GM23248 (cell line): ENCODE measurements at regions not wholly inside any gene's neighbourhood (a gene's known extent, or its start where the extent isn't known, plus 50 kb on each side); places are given as distances from the start of the nearest gene placed in this dataset.
A peak's percentile ranks its signal among the peaks of the same experiment; 100 is the strongest.

Source experiments
- DNase-seq: peaks from one replicate; pipeline ENCODE4 v3.0.0-alpha.2; 2015
- H2AFZ ChIP-seq: fragments of 200-600 bp; sonication (generic); 2 replicates; pipeline ENCODE4 v1.6.1; 2016; ENCODE audit warnings: antibody characterized with exemption
- H3F3A ChIP-seq: fragments of 200-600 bp; sonication (generic); 2 replicates; pipeline ENCODE4 v1.6.1; 2016; ENCODE audit warnings: mild to moderate bottlenecking, antibody characterized with exemption, mixed run types; ENCODE audit not compliant: insufficient read depth
- H3K27ac ChIP-seq: fragments of 200-600 bp; sonication (generic); 2 replicates; pipeline ENCODE4 v1.5.1; 2016; ENCODE audit warnings: mild to moderate bottlenecking
- H3K27me3 ChIP-seq: fragments of 200-600 bp; sonication (generic); replicated peaks from 2 replicates; pipeline ENCODE4 v1.6.1; 2016; ENCODE audit warnings: mild to moderate bottlenecking; ENCODE audit not compliant: insufficient read depth
- H3K36me3 ChIP-seq: fragments of 200-600 bp; sonication (generic); 2 replicates; pipeline ENCODE4 v1.6.1; 2016; ENCODE audit warnings: low read depth, mild to moderate bottlenecking
- H3K4me1 ChIP-seq: fragments of 200-600 bp; sonication (generic); 2 replicates; pipeline ENCODE4 v1.6.1; 2016; ENCODE audit warnings: mild to moderate bottlenecking; ENCODE audit not compliant: insufficient read depth
- H3K4me2 ChIP-seq: fragments of 200-600 bp; sonication (generic); one replicate; pipeline ENCODE4 v1.6.1; 2016; ENCODE audit warnings: mild to moderate bottlenecking; ENCODE audit not compliant: unreplicated experiment
- H3K4me3 ChIP-seq: fragments of 200-600 bp; sonication (generic); 2 replicates; pipeline ENCODE4 v1.5.1; 2016; ENCODE audit warnings: mild to moderate bottlenecking
- H3K79me2 ChIP-seq: fragments of 200-600 bp; sonication (generic); 2 replicates; pipeline ENCODE4 v1.6.1; 2016; ENCODE audit warnings: mild to moderate bottlenecking; ENCODE audit not compliant: insufficient read depth
- H3K9ac ChIP-seq: fragments of 200-600 bp; sonication (generic); 2 replicates; pipeline ENCODE4 v1.6.1; 2016; ENCODE audit warnings: mild to moderate bottlenecking
- H3K9me2 ChIP-seq: fragments of 200-600 bp; sonication (generic); 2 replicates; pipeline ENCODE4 v1.6.1; 2016; ENCODE audit warnings: mixed run types, mild to moderate bottlenecking, moderate library complexity; ENCODE audit not compliant: insufficient read depth
- H3K9me3 ChIP-seq: fragments of 200-600 bp; sonication (generic); one replicate; pipeline ENCODE4 v1.6.1; 2017; ENCODE audit warnings: low read depth
- H4K20me1 ChIP-seq: fragments of 200-600 bp; sonication (generic); 2 replicates; pipeline ENCODE4 v1.6.0; 2016; ENCODE audit not compliant: insufficient read depth
- EZH2 ChIP-seq: fragments of 200-600 bp; sonication (generic); IDR thresholded peaks from 2 replicates; pipeline ENCODE4 v1.6.1; 2018; ENCODE audit warnings: antibody characterized with exemption, mild to moderate bottlenecking; ENCODE audit not compliant: insufficient read depth, poor library complexity, severe bottlenecking
- EZH2phosphoT487 ChIP-seq: fragments of 200-600 bp; sonication (generic); IDR thresholded peaks from 2 replicates; pipeline ENCODE4 v1.6.1; 2018; ENCODE audit warnings: antibody characterized with exemption, moderate library complexity, mild to moderate bottlenecking, low read depth; ENCODE audit not compliant: insufficient read depth
- WGBS, 2 experiments: methylation state at CpG; one replicate each; pipeline ENCODE4 v1.1.6; 2015 to 2017; ENCODE audit warnings: low lambda C conversion rate in 2 of 2, low coverage in 1 of 2; ENCODE audit errors: missing lambda C conversion rate in 2 of 2; 5-methylcytosine and 5-hydroxymethylcytosine counted together
- in situ Hi-C: fragments of 300-500 bp; cut with MboI; formaldehyde crosslinking; loops from 2 replicates; pipeline ENCODE4 v1.15.0; 2020

DNA sequence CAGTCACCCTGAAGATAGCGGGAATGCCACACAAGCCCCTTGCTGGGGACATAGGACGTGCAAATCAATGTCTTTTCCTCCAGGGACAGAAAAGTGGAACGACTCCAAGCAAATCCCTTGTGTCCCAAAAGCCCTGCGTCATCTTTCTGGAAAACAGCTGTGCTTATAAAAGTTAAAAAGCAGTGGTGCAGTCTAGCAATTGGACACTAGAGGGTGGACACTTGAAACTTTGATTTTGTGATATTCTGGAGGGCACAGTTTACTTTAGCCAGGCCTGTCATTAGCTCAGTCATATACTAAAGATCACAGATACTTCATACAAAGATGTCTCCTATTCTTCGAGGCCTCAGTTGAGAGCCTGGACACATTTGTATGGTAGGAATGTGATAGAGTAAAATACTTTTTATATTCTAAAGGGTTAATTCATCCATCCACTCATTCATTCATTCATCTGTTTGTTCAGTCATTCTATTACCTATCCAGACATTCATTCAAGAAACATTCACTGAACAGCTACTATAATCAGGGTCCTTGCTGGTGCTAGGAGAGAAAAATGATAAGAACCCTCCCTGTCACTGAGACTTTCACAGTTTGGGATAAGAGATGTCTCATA lies 63.8 kb upstream of the ANKRD34C start:
- no peaks in the 10 kb centered on the region for H3K9me2 ChIP-seq
- no peaks in the 10 kb centered on the region for H3K4me1 ChIP-seq
- no peak overlapping the region for H3K9ac ChIP-seq
- WGBS, 2 experiments, result 11 to 15% methylated on average over 5 of the region's 5 CpGs
- no peak overlapping the region for H3K4me3 ChIP-seq
- H4K20me1 ChIP-seq, result no peaks in the 10 kb centered on the region
- H3K9me3 ChIP-seq, result no peaks in the 10 kb centered on the region
- no peak overlapping the region for H3K27ac ChIP-seq
- H2AFZ ChIP-seq, result no peak overlapping the region
- H3K27me3 ChIP-seq, result peaks cover 8% of the 10 kb centered on the region
- in situ Hi-C loops, result no loop called here
- H3F3A ChIP-seq, result no peaks in the 10 kb centered on the region
- TF ChIP-seq EZH2phosphoT487 (no peak), EZH2 (no peak)
- H3K4me2 ChIP-seq, result no peak overlapping the region
- no peaks in the 10 kb centered on the region for H3K79me2 ChIP-seq
- peak; percentile 49 for DNase-seq
- H3K36me3 ChIP-seq, result no peaks in the 10 kb centered on the region

GRCh38 chr15:79213650-79214049 lies 68.9 kb upstream of the ANKRD34C start:
- H3F3A ChIP-seq, result no peaks in the 10 kb centered on the region
- no peaks in the 10 kb centered on the region for H3K36me3 ChIP-seq
- in situ Hi-C loops, result no loop called here
- H3K27me3 ChIP-seq, result no peaks in the 10 kb centered on the region; the same call in 1 of the 2 replicates
- DNase-seq, result no peak
- TF ChIP-seq EZH2 (no peak), EZH2phosphoT487 (no peak)
- no peaks in the 10 kb centered on the region for H3K9me2 ChIP-seq
- H3K27ac ChIP-seq, result no peak overlapping the region
- no peaks in the 10 kb centered on the region for H3K79me2 ChIP-seq
- H3K4me1 ChIP-seq, result no peaks in the 10 kb centered on the region
- no peak overlapping the region for H2AFZ ChIP-seq
- H3K4me3 ChIP-seq, result no peak overlapping the region
- H4K20me1 ChIP-seq, result no peaks in the 10 kb centered on the region
- H3K9ac ChIP-seq, result no peak overlapping the region
- no peak overlapping the region for H3K4me2 ChIP-seq
- WGBS, 2 experiments, result 35 to 37% methylated on average over 3 of the region's 3 CpGs
- no peaks in the 10 kb centered on the region for H3K9me3 ChIP-seq

DNA sequence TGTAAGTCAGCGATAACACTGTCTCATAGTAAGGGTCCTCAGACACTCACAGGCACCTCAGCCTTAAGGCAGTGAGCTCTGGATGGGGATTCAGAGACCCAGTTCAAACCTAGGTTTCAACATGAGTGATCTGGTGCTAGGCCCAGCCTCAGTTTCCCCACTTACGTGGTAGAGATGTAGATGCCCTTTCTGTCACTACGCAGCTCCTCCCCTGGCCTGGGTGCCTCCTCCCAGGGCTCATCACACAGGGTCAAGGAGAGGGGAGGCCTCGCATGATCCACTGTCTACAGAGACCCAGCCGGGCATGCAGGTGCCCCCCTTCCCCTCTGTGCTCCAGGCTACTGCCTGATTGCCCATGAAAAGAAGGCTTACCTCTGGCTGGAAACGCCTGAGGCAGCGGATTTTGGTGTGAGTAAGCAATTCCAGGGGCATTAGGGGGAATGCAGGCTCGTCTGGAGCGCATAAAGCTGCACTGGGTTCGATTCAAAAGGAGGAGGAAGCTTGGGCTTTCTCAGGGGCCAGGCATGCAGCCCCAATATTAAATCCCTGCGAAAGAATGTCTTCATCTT lies 69.8 kb upstream of the ANKRD34C start:
- DNase-seq, result no peak
- Histone ChIP-seq H4K20me1 (no peaks in the 10 kb centered on the region), H3K4me3 (no peak overlapping the region), H3K4me1 (no peaks in the 10 kb centered on the region), H3F3A (no peaks in the 10 kb centered on the region), H3K9me3 (no peaks in the 10 kb centered on the region), H3K4me2 (no peak overlapping the region), H2AFZ (no peak overlapping the region), H3K36me3 (no peaks in the 10 kb centered on the region), H3K27ac (no peak overlapping the region), H3K9me2 (no peaks in the 10 kb centered on the region), H3K9ac (no peak overlapping the region), H3K27me3 (no peaks in the 10 kb centered on the region; the same call in 1 of the 2 replicates), H3K79me2 (no peaks in the 10 kb centered on the region)
- TF ChIP-seq EZH2phosphoT487 (no peak), EZH2 (no peak)
- WGBS, 2 experiments, result 38 to 44% methylated on average over 11 of the region's 11 CpGs
- in situ Hi-C loops, result no loop called here

DNA sequence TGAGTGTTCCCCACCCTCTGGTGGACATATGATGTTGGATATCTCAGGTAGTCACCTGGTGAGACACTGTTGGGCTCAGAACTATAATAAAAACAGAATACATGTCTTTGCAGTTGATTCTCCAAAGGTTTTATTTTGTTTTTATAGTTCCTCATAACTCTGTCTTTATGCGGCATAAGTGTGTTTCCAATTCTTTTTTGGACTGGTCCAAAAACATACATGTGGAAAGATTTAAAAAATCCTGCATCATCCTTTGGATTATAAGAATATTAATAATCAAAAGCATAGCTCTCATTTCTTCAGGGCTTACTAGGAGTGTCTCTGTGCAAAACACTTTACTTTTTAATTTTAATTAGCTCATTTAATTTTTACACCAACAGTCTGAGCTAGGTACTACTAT lies 71.0 kb upstream of the ANKRD34C start:
- in situ Hi-C loops, result no loop called here
- H3K9me3 ChIP-seq, result no peaks in the 10 kb centered on the region
- no peaks in the 10 kb centered on the region for H3K36me3 ChIP-seq
- no peaks in the 10 kb centered on the region for H4K20me1 ChIP-seq
- DNase-seq, result no peak
- no peak overlapping the region for H3K4me3 ChIP-seq
- no peaks in the 10 kb centered on the region for H3K9me2 ChIP-seq
- H3K4me2 ChIP-seq, result no peak overlapping the region
- TF ChIP-seq EZH2 (no peak), EZH2phosphoT487 (no peak)
- H3K27me3 ChIP-seq, result no peaks in the 10 kb centered on the region; the same call in 1 of the 2 replicates
- no peaks in the 10 kb centered on the region for H3F3A ChIP-seq
- no peak overlapping the region for H3K9ac ChIP-seq
- H3K79me2 ChIP-seq, result no peaks in the 10 kb centered on the region
- no peak overlapping the region for H2AFZ ChIP-seq
- H3K27ac ChIP-seq, result no peak overlapping the region
- no peaks in the 10 kb centered on the region for H3K4me1 ChIP-seq
- WGBS, 2 experiments, result 0 to 3% methylated on average over 1 of the region's 1 CpG
